Activated naive CD4-positive, alpha-beta T cell treated with anti-CD3 and anti-CD28 coated beads for 36 hours (primary cell): ENCODE measurements at regions not wholly inside any gene's neighbourhood (a gene's known extent, or its start where the extent isn't known, plus 50 kb on each side); places are given as distances from the start of the nearest gene placed in this dataset.

Experiments
- CTCF ChIA-PET: fragments of 350-600 bp; sonication (Branson Sonifier 250); formaldehyde crosslinking; loops from one replicate; lab custom pipeline; 2021; ENCODE audit warnings: antibody characterized with exemption; lab: Charles Lee
- DNase-seq: peaks from one replicate; pipeline ENCODE4 v3.0.0-alpha.2; 2020
- H3K27ac Mint-ChIP-seq: one replicate; pipeline ENCODE4 v1.8.0; 2021; ENCODE audit warnings: mild to moderate bottlenecking, mixed read lengths
- H3K27me3 Mint-ChIP-seq: one replicate; pipeline ENCODE4 v1.8.0; 2021; ENCODE audit warnings: low read depth, mixed read lengths
- H3K36me3 Mint-ChIP-seq: one replicate; pipeline ENCODE4 v1.8.0; 2021; ENCODE audit warnings: low read depth, mixed read lengths
- H3K4me1 Mint-ChIP-seq: one replicate; pipeline ENCODE4 v1.8.0; 2021; ENCODE audit warnings: low read depth, mixed read lengths
- H3K4me3 Mint-ChIP-seq: one replicate; pipeline ENCODE4 v1.8.0; 2021; ENCODE audit warnings: mild to moderate bottlenecking, moderate library complexity, mixed read lengths
- H3K9me3 Mint-ChIP-seq: one replicate; pipeline ENCODE4 v1.8.0; 2021; ENCODE audit warnings: mixed read lengths
- intact Hi-C: fragments of 100-400 bp; cut with micrococcal nuclease; formaldehyde crosslinking; loops from one replicate; pipeline ENCODE4 v1.15.1; 2023

DNA sequence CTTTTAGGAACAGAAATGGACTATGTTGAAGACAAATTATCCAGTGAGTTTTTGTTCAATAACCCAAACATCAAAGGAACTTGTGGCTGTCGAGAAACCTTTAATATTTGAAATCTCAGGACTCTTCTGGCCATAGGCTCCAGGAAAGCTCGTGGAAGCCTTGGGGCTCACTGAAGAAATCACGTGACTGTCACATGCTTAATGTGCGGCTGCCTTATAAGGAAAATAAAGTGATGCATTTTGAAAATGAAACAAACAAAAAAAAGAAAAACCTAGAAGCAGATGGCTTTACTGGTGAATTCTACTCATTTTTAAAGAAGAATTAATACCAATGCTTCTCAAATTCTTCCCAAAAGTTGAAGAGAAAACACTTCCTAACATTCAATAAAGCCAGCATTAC is 228.4 kb upstream of the RAB4A start:
- DNase-seq: no peak
- Mint-ChIP-seq H3K27me3 (peaks cover 3% of the 10 kb centered on the region), H3K27ac (no peak overlapping the region), H3K9me3 (no peaks in the 10 kb centered on the region), H3K36me3 (no peaks in the 10 kb centered on the region), H3K4me3 (no peak overlapping the region), H3K4me1 (no peaks in the 10 kb centered on the region)
- intact Hi-C loops: no loop called here
- CTCF ChIA-PET: no interaction called here

DNA sequence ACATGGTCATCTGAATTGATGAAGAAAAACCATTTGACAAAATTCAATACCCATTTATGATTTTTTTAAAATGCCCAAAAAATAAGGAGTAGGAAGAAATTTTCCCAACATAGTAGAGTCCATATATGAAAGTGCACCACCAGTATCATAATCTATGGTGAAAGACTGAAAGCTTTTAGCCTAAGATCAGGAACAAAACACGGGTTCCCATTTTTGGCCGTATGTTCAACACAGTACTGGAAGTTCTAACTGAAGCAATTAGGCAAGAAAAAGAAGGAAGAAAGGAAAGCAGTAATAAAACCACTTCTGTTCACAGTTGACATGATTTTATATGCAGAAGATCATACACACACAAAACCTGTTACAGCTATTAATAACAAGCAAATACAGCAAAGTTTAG is 227.8 kb upstream of the RAB4A start:
- Mint-ChIP-seq H3K36me3 (no peaks in the 10 kb centered on the region), H3K4me3 (no peak overlapping the region), H3K27me3 (peaks cover 3% of the 10 kb centered on the region), H3K4me1 (no peaks in the 10 kb centered on the region), H3K9me3 (no peaks in the 10 kb centered on the region), H3K27ac (no peak overlapping the region)
- DNase-seq: no peak
- CTCF ChIA-PET: no interaction called here
- intact Hi-C loops: no loop called here

DNA sequence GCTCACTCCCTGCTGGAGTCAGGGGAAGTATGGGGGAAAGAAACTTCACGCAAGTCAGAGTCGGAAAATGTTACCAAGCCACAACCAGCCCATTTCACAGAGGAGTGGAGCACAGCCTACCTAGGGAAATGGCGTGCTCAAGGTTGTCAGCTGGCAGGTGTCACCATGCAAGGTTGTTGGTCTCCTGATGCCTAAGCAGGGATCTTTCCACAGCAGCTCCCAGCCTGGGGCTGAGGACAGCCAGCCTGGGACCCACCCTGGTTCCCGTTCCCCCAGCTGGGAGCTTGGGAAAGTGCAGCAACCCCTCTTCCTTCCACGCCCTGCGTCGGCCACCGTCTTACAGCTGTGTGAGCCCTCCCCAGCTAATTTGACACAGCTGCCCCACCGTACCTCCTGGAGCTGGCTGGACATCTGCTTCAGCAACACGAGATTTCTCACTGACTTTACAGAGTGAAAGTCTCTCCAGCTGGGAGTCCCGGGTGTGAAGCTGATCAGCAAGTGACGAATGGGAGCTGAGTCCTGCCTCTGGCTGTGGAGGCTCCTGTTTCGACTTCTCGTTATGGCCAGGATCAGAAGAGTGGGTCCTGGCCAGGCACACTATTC is 224.6 kb upstream of the RAB4A start:
- CTCF ChIA-PET: no interaction called here
- H3K9me3 Mint-ChIP-seq: peaks cover under 1% of the 10 kb centered on the region
- no peaks in the 10 kb centered on the region for H3K36me3 Mint-ChIP-seq

DNA sequence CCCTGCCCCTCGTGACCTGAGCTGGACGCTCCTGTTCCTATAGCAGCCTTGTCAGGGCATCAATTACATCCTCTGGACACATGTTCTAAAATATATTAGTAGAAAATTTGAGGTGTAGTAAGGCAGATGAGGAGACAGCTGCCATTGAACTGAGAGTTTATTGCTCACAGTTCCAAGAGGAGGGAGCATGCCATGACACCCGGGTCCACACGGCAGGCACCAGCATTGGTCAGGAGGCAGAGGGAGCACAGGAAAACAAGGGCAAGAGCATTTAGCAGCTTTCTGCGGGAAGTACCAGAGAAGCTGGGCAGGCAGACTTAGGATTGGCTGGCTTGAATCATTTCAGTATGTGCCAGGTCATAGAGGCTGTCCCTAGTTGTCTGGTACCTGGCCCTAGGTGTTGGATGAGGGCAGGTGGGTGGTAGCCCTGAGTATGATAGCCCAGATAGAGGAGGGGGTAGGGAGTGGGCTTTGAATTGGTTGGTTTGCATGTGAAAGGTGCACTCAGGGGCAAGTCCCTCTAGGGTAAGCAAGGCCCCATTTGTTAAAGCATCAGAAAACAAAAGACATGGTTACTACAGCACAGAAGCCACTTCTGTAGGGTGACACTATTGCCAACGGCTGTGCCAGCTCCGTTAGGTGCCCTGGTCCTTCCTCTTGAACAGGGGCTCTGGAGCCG is 223.6 kb upstream of the RAB4A start:
- no peak for DNase-seq
- Mint-ChIP-seq H3K4me1 (peaks cover 5% of the 10 kb centered on the region), H3K4me3 (no peak overlapping the region), H3K27me3 (no peaks in the 10 kb centered on the region), H3K36me3 (peaks cover 2% of the 10 kb centered on the region), H3K27ac (no peak overlapping the region), H3K9me3 (peaks cover 6% of the 10 kb centered on the region)
- intact Hi-C loops: no loop called here
- CTCF ChIA-PET: no interaction called here

More for the DNA sequence above, 224.6 kb upstream of the RAB4A start:
- Mint-ChIP-seq H3K4me3 (no peak overlapping the region), H3K27ac (no peak overlapping the region), H3K27me3 (no peaks in the 10 kb centered on the region), H3K4me1 (peaks cover 5% of the 10 kb centered on the region)
- intact Hi-C loops: no loop called here
- no peak for DNase-seq

DNA sequence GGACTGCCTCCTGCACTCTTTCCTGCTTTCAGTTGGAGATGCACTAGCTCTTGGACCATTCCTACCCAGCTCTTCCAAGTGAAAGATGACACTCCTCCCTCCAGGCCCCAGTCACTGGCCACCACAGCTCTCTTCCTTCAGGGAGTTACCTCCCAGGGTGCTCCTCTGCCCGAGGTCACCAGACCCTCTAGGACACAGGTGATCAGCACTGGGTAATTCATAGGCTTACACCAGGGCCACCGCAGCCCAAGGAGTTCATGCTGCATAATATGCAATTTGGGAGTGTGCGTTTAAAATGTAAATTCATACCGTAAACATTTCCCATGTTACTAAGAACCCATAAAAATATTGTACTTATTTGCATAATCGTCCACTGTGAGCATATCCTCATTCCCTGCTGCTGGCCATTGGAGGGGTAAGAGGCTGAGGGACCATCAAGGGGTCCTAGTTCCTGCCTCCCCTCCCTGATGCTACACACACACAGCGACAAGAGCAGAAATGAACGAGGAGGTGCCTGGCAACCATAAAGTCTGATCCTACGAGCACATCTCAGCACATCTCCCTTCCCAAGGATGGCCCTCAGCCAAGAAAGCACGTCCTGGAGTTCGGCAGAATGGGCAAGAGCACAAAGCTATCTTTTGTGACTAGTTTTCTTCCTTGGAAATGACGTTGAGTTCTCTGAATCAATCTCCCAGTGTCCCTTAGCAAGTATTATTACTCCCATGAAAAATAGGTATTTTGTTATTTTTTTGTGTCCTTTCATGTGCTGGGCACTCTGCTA is 222.9 kb upstream of the RAB4A start:
- CTCF ChIA-PET: no interaction called here
- Mint-ChIP-seq H3K9me3 (peaks cover 6% of the 10 kb centered on the region), H3K4me3 (no peak overlapping the region), H3K27me3 (no peaks in the 10 kb centered on the region), H3K4me1 (peaks cover 5% of the 10 kb centered on the region), H3K27ac (no peak overlapping the region), H3K36me3 (peaks cover 2% of the 10 kb centered on the region)
- no peak for DNase-seq
- intact Hi-C loops: no loop called here

DNA sequence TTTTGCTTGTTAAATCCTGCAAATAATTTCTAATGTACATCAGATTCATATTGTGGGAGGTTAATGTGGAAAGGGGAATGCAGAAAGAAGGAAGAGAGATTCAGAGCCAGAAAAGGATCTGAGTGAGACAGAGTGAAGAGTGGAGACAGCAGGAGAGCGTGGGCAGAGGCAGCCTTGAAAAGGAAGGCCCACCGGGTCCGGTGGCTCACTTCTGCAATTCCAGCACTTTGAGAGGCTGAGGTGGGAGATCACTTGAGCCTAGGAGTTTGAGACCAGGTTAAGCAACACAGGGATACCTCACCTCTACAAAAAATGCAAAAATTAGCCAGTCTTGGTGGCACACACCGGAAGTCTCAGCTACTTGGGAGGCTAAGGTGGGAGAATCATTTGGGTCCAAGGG is 222.0 kb upstream of the RAB4A start:
- no peak for DNase-seq
- no peaks in the 10 kb centered on the region for H3K27me3 Mint-ChIP-seq
- H3K36me3 Mint-ChIP-seq: peaks cover 2% of the 10 kb centered on the region
- peaks cover 6% of the 10 kb centered on the region for H3K9me3 Mint-ChIP-seq
- CTCF ChIA-PET: no interaction called here
- intact Hi-C loops: no loop called here
- H3K4me3 Mint-ChIP-seq: no peak overlapping the region
- no peak overlapping the region for H3K27ac Mint-ChIP-seq
- peaks cover 5% of the 10 kb centered on the region for H3K4me1 Mint-ChIP-seq

DNA sequence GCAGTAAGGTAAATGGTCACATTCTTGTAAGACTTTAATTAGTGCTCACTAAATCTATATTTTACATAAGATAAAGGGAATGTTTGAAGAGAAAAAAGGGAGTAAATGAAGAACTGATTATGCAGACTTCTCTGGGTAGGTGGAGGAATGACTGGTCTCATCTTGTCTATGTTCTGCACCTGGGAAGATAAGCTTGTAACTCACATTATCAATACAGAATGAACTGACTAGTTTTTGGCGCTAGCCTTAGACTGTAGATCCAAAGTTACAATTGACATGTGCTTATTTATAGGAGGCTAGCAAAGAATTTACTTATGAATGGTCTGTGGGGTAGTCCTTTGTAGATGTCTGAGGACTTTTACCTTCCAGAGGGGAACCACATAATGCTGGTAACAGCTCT is 214.9 kb upstream of the RAB4A start:
- no peak overlapping the region for H3K4me3 Mint-ChIP-seq
- H3K27me3 Mint-ChIP-seq: no peaks in the 10 kb centered on the region
- H3K36me3 Mint-ChIP-seq: peaks cover 2% of the 10 kb centered on the region
- CTCF ChIA-PET: no interaction called here
- DNase-seq: no peak
- peaks cover 46% of the 10 kb centered on the region for H3K4me1 Mint-ChIP-seq
- no peak overlapping the region for H3K27ac Mint-ChIP-seq
- H3K9me3 Mint-ChIP-seq: peaks cover 6% of the 10 kb centered on the region
- intact Hi-C loops: no loop called here

DNA sequence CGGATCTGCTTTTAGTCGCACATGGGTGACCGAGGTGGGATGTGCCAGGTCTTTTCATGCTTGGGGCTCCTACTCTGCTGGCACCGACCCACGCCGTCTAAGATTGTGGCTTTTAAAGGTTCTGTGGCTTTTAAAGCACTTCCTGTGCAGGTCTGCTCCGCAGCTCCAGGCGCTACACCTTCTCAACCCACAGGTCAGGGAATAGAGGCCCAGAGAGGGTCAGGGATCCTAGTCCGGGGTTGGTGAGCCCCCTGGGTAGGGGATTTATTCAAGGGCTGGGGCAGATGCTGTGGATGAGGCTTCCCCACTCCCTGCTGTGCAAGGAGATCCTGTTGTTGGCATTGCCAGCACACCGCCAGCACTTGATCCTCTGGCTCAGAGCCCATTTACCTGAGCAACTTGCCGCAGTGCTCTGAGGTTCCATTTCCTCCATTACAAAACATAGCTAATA is 212.8 kb upstream of the RAB4A start:
- Mint-ChIP-seq H3K36me3 (no peaks in the 10 kb centered on the region), H3K27me3 (no peaks in the 10 kb centered on the region), H3K4me3 (no peak overlapping the region), H3K27ac (no peak overlapping the region), H3K9me3 (no peaks in the 10 kb centered on the region), H3K4me1 (peaks cover 43% of the 10 kb centered on the region)
- peak; percentile 51 for DNase-seq
- intact Hi-C loops: no loop called here
- CTCF ChIA-PET: interaction anchor here (0.9 kb wide), 1 partner anchor 369 kb away, joined by 3 read pairs; no protein-coding TSS in a partner anchor

DNA sequence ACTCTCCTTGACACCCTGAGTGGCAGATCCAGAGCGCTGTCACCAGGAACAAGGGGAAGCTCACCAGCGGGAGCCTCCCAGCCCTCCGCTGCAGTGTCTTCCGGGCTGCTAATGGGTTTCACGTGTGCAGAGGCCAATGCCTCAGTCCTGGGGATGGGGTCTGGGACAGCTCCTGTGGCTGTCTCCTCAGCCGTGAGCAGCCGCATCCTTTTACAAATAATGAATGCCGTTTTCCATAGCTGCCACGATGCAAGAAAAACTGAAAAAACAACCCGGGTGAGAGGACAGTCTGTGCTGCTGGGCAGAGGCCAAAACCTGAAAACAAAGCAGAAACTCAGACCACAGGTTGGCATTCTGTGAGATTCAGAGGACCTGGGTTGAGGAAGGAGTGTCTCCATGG is 212.2 kb upstream of the RAB4A start:
- intact Hi-C loops: no loop called here
- CTCF ChIA-PET: no interaction called here
- Mint-ChIP-seq H3K36me3 (no peaks in the 10 kb centered on the region), H3K9me3 (no peaks in the 10 kb centered on the region), H3K27ac (no peak overlapping the region), H3K4me1 (peaks cover 43% of the 10 kb centered on the region), H3K27me3 (no peaks in the 10 kb centered on the region), H3K4me3 (no peak overlapping the region)
- DNase-seq: no peak

DNA sequence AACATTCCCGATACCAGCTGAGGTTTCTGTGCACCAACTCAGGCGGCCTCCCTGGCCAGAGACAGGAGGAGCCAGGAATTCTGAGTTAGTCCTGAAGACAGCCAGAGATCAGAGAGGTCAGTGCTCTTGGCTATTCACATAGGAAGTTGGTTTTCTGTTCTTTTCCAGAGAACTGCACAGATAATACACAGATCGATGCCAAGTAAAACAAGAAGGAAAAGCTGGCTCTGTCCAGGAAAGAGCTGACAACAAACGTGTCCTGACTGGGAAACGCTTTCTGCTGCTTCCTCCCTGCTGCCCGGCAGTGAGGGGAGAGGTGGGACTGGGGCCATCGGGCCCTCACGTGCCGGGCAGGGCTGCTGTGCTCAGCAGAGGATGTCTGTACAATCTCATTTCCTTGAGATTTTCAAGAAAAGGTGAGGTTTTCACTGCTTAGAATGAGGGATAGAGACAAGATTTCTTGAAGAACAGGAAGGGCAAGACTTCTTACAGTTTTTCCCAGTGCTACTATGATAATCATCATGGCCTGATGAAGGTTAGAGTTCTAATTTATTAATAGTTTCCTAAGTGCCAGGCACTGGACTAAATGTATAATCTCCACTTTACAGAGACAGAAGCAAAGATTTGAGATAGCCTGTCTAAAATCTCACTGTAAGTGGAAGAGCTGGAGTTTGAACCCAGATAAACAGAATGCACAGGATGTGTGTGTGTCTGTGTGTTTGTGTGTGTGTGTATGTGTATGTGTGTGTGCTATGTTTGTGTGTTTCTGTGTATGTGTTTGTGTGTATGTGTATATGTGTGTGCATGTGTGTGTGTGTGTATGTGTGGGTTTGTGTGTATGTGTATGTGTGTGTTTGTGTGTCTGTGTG is 211.0 kb upstream of the RAB4A start:
- DNase-seq: no peak
- intact Hi-C loops: no loop called here
- peaks cover 43% of the 10 kb centered on the region for H3K4me1 Mint-ChIP-seq
- H3K27ac Mint-ChIP-seq: no peak overlapping the region
- CTCF ChIA-PET: no interaction called here
- H3K27me3 Mint-ChIP-seq: no peaks in the 10 kb centered on the region
- H3K4me3 Mint-ChIP-seq: no peak overlapping the region
- H3K36me3 Mint-ChIP-seq: no peaks in the 10 kb centered on the region
- H3K9me3 Mint-ChIP-seq: no peaks in the 10 kb centered on the region

DNA sequence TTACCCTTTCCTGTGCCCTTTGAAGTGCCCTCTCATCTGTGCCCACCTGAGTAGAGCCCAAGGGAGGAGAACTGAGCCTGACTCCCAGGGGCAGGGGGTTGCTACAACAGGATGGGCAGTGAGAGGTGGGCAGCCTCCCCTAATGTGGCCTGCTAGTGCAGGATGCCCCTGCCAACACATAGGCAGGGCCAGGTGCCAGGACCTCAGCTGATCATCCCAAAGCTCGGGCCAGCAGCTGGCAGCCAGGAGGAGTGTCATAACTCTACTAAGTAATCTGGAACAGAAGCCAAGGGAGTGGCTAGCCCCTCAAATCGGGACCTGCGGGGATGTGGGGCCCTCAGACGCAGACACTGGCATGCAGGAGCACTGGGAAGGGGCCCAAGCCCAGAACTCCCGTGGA is 208.8 kb upstream of the RAB4A start:
- peaks cover 32% of the 10 kb centered on the region for H3K4me1 Mint-ChIP-seq
- no peak for DNase-seq
- H3K9me3 Mint-ChIP-seq: no peaks in the 10 kb centered on the region
- no peak overlapping the region for H3K4me3 Mint-ChIP-seq
- CTCF ChIA-PET: interaction anchor here (1.2 kb wide), 1 partner anchor 165 kb away, joined by 3 read pairs; no protein-coding TSS in a partner anchor
- no peak overlapping the region for H3K27ac Mint-ChIP-seq
- no peaks in the 10 kb centered on the region for H3K36me3 Mint-ChIP-seq
- H3K27me3 Mint-ChIP-seq: no peaks in the 10 kb centered on the region
- intact Hi-C loops: no loop called here

DNA sequence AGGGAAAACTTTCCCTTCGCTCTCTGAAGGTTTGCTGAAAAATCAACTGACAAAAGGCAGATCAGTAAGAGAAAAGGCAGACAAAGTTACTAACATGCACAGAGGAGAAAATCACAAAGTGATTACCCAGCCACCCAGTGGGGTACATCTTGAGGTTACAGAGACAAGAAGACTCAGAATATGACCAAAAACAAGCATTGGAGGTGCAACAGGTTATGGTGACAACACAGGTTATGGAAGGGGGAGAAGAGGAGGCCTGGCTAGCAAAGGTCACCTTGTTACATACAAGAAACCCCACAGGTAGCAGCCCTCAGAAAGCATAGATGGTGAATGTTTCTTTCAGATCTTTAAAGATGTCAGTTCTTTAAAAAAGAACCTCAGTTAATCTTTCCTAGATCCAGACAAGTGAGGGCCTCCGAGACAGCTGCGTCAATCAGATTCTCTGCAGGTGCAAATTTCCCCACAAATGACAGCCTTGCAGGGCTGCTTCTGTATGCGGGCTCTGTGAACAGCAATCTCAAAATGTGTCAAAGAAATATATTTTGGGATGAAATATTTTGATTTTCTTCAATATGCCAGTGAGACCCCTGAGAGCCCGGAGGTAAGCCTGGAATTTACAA is 207.6 kb upstream of the RAB4A start:
- H3K9me3 Mint-ChIP-seq: no peaks in the 10 kb centered on the region
- no peak for DNase-seq
- H3K27ac Mint-ChIP-seq: no peak overlapping the region
- no peak overlapping the region for H3K4me3 Mint-ChIP-seq
- H3K27me3 Mint-ChIP-seq: no peaks in the 10 kb centered on the region
- H3K4me1 Mint-ChIP-seq: peaks cover 27% of the 10 kb centered on the region
- CTCF ChIA-PET: no interaction called here
- H3K36me3 Mint-ChIP-seq: no peaks in the 10 kb centered on the region
- intact Hi-C loops: no loop called here
